ENCODE measurements at regions not wholly inside any gene's neighbourhood (a gene's known extent, or its start where the extent isn't known, plus 50 kb on each side); places are given as distances from the start of the nearest gene placed in this dataset.

- H3K27me3 ChIP-seq (replicated peaks; ENCODE audit: insufficient read depth, low read depth, low read length, poor library complexity) = no peaks in the 10 kb centered on the region
- ChIA-PET POLR2A (ENCODE audit: low non-redundant PET) (no interaction called here), CTCF (no interaction called here)
- no peak overlapping the region for H3K4me3 ChIP-seq (ENCODE audit: low read depth, low read length, poor library complexity, severe bottlenecking)
- no peaks in the 10 kb centered on the region for H3K9me3 ChIP-seq (ENCODE audit: low read depth, low read length, poor library complexity, severe bottlenecking)
- DNase-seq (ENCODE audit: low spot score) = no peak
- H3K27ac ChIP-seq (ENCODE audit: low read depth, low read length, poor library complexity, severe bottlenecking) = no peak overlapping the region
- H3K4me1 ChIP-seq (ENCODE audit: insufficient read depth, low read length, poor library complexity, severe bottlenecking) = no peaks in the 10 kb centered on the region
- TF ChIP-seq EZH2 (IDR thresholded peaks at IDR 0.05; ENCODE audit: borderline replicate concordance, low read depth, low read length, poor library complexity, severe bottlenecking) (no peak), CTCF (conservative IDR thresholded peaks at IDR 0.05; ENCODE audit: low read depth, low read length) (no peak)
- no TSS peak for BruUV-seq (replicated peaks)
- intact Hi-C loops (cut with micrococcal nuclease; ENCODE audit: unreplicated experiment) = loop anchor here (10.0 kb wide), 1 partner anchor 273 kb away; the partner anchor contains the start of gene IGFBP5
- H3K36me3 ChIP-seq (ENCODE audit: insufficient read depth, low read length, poor library complexity, severe bottlenecking) = no peaks in the 10 kb centered on the region
Measured at GRCh38 chr2:216967889-216968288, 108.0 kb upstream of the TNP1 start.

- ChIA-PET CTCF (no interaction called here), POLR2A (ENCODE audit: low non-redundant PET) (no interaction called here)
- BruUV-seq (replicated peaks) = no TSS peak
- intact Hi-C loops (cut with micrococcal nuclease; ENCODE audit: unreplicated experiment) = loop anchor here (10.0 kb wide), 1 partner anchor 266 kb away; the partner anchor contains the start of gene IGFBP5
- Histone ChIP-seq H3K4me3 (ENCODE audit: low read depth, low read length, poor library complexity, severe bottlenecking) (no peak overlapping the region), H3K27ac (ENCODE audit: low read depth, low read length, poor library complexity, severe bottlenecking) (no peak overlapping the region), H3K9me3 (ENCODE audit: low read depth, low read length, poor library complexity, severe bottlenecking) (no peaks in the 10 kb centered on the region), H3K27me3 (replicated peaks; ENCODE audit: insufficient read depth, low read depth, low read length, poor library complexity) (no peaks in the 10 kb centered on the region), H3K4me1 (ENCODE audit: insufficient read depth, low read length, poor library complexity, severe bottlenecking) (no peaks in the 10 kb centered on the region), H3K36me3 (ENCODE audit: insufficient read depth, low read length, poor library complexity, severe bottlenecking) (no peaks in the 10 kb centered on the region)
- no peak for TF ChIP-seq CTCF (conservative IDR thresholded peaks at IDR 0.05; ENCODE audit: low read depth, low read length)
- no peak for TF ChIP-seq EZH2 (IDR thresholded peaks at IDR 0.05; ENCODE audit: borderline replicate concordance, low read depth, low read length, poor library complexity, severe bottlenecking)
- DNase-seq (ENCODE audit: low spot score) = no peak
Measured at GRCh38 chr2:216960671-216961268, 100.9 kb upstream of the TNP1 start.

- intact Hi-C loops (cut with micrococcal nuclease; ENCODE audit: unreplicated experiment) = no loop called here
- TF ChIP-seq CTCF (conservative IDR thresholded peaks at IDR 0.05; ENCODE audit: low read depth, low read length) (no peak), EZH2 (IDR thresholded peaks at IDR 0.05; ENCODE audit: borderline replicate concordance, low read depth, low read length, poor library complexity, severe bottlenecking) (no peak)
- Histone ChIP-seq H3K4me1 (ENCODE audit: insufficient read depth, low read length, poor library complexity, severe bottlenecking) (no peaks in the 10 kb centered on the region), H3K36me3 (ENCODE audit: insufficient read depth, low read length, poor library complexity, severe bottlenecking) (no peaks in the 10 kb centered on the region), H3K4me3 (ENCODE audit: low read depth, low read length, poor library complexity, severe bottlenecking) (no peak overlapping the region), H3K9me3 (ENCODE audit: low read depth, low read length, poor library complexity, severe bottlenecking) (no peaks in the 10 kb centered on the region), H3K27me3 (replicated peaks; ENCODE audit: insufficient read depth, low read depth, low read length, poor library complexity) (peaks cover 2% of the 10 kb centered on the region), H3K27ac (ENCODE audit: low read depth, low read length, poor library complexity, severe bottlenecking) (no peak overlapping the region)
- ChIA-PET POLR2A (ENCODE audit: low non-redundant PET) (no interaction called here), CTCF (no interaction called here)
- BruUV-seq (replicated peaks) = no TSS peak
- no peak for DNase-seq (ENCODE audit: low spot score)
Measured at GRCh38 chr2:216959433-216959832, 99.6 kb upstream of the TNP1 start.
